T-helper 1 cell (primary cell): ENCODE measurements at regions not wholly inside any gene's neighbourhood (a gene's known extent, or its start where the extent isn't known, plus 50 kb on each side); places are given as distances from the start of the nearest gene placed in this dataset.
"Not testable (repeated sequence)": the region's sequence is repeated elsewhere in the genome, so short reads cannot be mapped to it uniquely, and the experiment has no call there.

Experiments
- DNase-seq, 5 donors: peaks; one replicate each; pipeline ENCODE4 v3.0.0-alpha.2; 2012 to 2020

- DNase-seq, result no peak
These were observed 83.4 kb downstream of the TNFRSF13B start for GRCh38 chr17:16888413-16889087.

- DNase-seq, result no peak
These were observed 84.3 kb downstream of the TNFRSF13B start for GRCh38 chr17:16887523-16888095.

DNA sequence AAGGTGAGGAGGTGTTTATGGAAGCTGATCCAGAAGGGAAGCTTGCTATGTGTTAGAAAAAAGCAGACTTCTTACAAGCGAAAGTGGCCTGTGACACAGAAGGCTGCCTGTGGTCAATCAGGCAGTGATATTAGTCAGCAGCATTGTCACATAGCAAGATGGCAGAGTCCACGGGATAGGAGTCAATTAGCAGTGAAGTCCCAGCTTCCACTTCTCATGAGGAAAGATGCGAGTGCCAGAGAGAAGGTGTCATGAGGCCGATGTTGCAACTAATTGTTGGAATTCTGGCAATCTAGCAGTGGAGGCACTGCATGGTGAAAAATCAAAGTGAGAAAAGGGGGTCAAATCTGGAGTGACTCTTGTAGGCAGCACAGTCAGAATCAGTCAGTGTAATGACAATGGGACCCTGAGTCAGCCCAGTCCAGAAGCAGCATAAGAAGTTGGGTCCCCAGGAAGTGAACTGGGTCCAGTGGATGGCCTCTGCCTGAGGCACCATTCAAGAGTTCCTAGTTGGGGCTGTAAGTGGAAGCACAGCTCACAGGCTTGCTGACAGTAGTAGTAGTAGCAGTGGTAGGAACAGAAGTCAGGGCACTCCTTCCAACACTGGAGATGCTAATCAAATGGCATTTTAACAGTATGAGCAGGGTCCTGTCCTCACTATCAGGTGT is 85.1 kb downstream of the TNFRSF13B start:
- DNase-seq, result no peak

- DNase-seq, result not testable (repeated sequence)
These were observed 86.7 kb downstream of the TNFRSF13B start for GRCh38 chr17:16885204-16885603.

DNA sequence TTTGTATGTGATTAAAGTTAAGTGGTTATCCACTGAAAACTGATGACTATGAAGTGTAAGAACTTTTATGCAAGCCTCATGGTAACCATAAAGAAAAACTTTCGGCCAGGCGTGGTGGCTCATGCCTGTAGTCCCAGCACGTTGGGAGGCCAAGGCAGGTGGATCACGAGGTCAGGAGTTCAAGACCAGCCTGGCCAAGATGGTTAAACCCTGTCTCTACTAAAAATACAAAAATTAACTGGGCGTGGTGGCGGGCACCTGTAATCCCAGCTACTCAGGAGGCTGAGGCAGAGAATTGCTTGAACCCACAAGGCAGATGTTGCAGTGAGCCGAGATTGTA is 89.0 kb downstream of the TNFRSF13B start:
- not testable (repeated sequence) for DNase-seq

DNA sequence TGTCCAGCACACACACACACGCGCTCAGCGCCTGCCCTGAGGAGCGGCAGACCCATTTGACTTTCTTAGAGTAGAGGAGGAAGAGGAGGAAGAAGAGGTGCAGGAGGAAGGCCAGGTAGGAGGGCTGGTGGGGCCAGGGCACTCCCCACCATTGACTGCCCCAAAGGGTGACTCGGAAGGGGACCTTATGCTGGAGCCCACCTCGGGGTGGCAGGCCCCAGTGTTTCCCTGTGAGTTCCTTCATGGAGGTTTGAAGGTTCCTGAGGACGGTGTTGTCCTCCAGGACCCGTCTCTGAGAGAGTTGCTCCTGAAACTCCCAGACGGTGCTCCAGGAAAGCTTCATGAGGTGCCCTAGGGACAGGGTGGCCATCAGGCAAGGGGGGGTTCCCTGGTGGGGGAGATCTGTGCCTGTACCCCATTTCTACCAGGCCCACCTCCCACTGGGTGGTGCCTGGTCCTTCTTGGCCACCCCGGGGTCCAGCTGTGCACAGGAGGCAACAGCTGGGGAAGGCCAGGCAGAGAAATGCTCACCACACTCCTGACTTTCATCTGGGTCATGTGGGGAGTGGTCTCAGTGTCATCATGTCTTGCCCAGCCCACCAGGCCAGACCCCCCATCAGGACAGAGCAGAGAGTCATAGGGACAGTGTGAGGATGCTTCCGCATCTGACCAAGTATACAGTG is 89.5 kb downstream of the TNFRSF13B start:
- no peak for DNase-seq

- DNase-seq, result no peak
These were observed 90.5 kb downstream of the TNFRSF13B start for GRCh38 chr17:16881239-16881924.

- DNase-seq, result no peak
These were observed 91.1 kb downstream of the TNFRSF13B start for GRCh38 chr17:16880843-16881230.

DNA sequence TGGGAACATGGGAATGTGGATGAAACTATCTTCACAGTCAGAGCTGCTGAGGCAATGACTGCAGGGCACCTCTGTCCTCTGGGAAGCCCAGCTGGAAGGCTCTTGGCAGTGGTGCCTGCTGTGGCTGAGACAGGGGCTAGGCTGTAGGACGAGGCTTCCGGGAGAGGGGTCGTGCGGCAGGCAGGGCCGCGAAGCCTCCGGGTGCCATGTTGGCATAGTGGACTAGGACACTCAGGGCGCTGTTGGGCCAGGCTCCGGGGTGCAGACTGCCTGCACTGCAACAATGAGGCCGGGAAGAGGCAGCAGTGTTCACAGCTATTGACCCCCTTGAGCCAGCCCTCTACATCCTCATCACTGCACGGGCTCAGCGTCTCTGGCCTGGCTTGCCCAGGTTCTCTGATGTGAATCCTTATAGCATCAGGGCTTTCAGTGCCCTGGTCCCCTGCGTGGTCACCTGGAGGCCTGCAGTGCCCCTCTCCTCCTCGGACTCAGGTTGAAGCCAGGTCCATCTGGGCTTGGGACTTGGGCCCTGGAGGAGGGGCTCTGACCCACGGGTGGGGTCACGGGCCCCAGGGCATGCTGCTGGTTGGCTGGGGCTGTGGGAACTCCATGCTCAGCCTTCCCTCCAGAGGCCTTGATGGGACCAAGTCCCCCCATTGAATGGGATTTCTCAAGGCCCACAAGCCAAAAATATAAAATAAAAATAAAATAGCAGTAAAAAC is 91.6 kb downstream of the TNFRSF13B start:
- no peak for DNase-seq

GRCh38 chr17:16879686-16880085 is 92.2 kb downstream of the TNFRSF13B start:
- DNase-seq, result no peak

DNA sequence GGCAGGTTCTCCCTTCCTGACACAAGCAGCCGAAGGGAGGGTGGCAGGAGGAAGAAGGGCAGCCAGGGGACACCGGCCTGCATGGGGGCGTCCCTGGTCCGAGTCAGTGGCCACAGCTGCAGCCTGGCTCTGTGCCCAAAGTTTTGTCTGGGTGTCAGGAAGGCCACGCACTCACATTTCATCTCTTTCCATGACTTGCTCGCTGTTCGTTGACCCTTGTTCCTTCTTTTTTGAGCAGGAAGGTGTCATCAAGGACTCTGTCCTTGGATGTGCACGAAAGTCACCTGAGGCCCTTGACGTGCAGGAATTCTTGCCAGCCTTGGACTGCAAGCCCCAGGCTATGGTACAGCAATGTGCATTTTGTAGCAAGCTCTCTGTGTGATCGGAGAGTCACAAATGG is 93.3 kb downstream of the TNFRSF13B start:
- no peak for DNase-seq

GRCh38 chr17:16878084-16878483 is 93.8 kb downstream of the TNFRSF13B start:
- DNase-seq, result no peak

DNA sequence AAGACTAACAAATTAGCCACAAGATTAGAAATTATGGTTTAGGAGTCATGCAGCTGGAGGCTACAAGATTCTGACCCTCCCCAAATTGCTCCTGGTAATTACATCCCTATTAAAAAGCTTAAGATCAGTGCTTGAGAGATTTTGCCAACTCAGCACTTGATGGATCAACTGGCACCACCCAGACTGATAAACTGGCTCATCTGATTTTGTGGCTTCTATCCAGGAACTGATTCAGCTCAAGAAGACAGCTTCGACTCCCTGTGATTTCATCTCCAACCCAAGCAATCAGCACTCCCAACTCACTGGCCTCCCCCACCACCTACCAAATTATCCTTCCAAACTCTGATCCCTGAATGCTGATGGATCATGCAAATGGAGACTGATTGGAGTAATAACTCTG is 94.8 kb downstream of the TNFRSF13B start:
- DNase-seq, result no peak

GRCh38 chr17:16875662-16876061 is 96.3 kb downstream of the TNFRSF13B start:
- no peak for DNase-seq

GRCh38 chr17:16874216-16874615 is 97.7 kb downstream of the TNFRSF13B start:
- not testable (repeated sequence) for DNase-seq

DNA sequence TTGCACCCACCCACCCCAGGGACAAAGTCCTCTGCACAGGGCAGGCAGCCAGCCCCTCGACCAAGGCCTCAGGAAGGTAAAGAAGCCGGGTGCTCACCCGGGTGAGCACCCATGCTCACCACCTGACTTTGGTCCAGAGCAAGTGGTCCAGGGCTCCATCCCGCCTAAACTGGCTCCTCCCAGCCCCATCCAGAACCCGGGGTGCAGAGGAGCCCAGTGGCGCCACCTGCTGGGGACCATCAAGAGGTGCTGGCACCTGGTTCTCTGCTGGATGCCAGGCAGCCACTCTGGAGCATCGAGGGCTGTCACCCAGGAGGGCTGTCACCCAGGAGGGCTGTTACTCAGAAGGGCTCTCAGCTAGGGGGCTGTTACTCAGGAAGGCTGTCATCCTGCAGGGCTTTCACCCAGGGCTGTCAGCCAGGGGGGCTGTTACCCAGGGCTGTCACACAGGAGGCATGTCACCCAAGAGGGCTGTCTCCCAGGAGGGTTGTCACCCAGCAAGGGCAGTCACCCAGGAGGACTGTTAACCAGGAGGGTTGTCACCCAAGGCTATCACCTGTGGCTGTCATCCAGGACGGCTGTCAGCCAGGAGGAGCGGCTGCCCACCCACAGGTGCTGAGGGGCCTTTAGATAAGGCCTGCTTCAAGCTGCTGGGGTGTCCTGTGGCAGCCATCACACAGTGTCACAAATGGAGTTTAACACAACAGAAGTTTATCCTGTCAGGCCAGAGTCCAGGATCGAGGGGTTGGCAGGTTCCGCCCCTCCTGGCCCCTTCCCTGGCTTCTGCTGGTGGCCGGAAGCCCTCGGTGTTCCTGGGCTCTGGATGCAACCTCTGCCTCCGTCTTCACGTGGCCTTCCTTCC is 98.5 kb downstream of the TNFRSF13B start:
- peak in 3 of 5 donors; percentile 6 to 26 (median 17) for DNase-seq

GRCh38 chr17:16872351-16873173 is 99.4 kb downstream of the TNFRSF13B start:
- DNase-seq, result no peak

GRCh38 chr17:16871446-16872190 is 100.3 kb downstream of the TNFRSF13B start:
- DNase-seq, result not testable (repeated sequence)
